Stimulated activated CD8-positive, alpha-beta memory T cell treated with anti-CD3 and anti-CD28 coated beads, Interleukin-12 subunit alpha, Interleukin-12 subunit beta, amount 100 ng/mL, for 4 hours (primary cell): ENCODE measurements at regions not wholly inside any gene's neighbourhood (a gene's known extent, or its start where the extent isn't known, plus 50 kb on each side); places are given as distances from the start of the nearest gene placed in this dataset.

Experiments used
- DNase-seq: peaks from one replicate; pipeline ENCODE4 v3.0.0-alpha.2; 2020; ENCODE audit warnings: low read depth

DNA sequence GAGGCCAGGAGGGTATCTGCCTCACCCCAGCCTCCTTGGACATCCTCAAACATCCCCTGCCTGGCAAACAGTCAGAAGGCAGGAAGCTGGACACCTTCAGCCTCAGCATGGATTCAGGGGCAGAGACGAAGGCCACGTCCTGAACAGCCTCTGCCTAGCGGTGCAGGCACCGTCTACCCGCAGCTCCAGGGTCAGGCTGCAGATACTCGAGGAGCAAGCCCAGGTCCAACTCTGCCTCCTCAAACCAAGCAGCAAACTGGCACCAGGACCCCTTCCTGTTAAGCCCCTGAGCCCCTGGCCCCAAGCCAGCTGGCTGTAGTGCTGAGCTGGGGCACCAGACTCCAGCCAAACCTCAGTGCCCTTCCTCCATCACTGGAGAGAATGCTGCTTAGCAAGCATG lies 494.7 kb downstream of the NPHP4 start:
- no peak for DNase-seq

DNA sequence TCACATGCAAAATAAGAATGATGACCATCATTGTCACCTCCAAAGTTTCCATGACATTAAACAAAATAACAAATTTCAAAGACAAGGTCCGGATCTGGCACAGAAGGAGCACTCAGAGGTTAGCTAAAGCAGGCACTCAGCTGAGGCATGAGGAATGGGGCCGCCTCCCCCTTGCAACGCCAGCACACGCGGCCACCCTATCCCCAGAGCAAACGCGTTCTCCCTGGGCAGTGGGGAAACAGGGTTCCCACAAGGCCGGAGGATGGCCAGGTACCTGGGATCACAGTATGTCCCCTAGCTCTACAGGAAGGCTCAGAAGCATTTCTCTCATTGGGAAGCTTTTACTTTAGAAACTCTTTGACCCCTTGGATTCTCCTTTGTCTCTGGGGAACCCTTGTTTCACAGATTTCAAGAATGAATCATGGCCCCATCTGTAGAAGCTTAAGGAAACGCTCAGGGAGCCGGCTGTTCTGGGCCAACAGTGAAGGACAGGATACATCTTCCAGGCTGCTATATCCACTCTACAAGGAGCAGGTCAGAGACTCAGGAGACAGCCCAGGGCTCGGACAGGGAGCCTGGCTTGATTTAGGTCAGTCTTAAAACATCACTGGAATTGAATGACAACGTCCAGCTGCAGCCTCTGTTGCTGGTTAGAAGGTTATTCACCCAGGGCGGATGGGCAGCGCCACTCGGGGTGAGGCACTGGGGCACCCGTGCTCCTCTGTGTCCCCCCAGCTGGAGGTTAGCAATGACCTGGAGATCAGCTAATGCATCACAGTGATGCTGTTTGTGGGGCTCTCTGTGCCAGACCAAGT lies 496.4 kb downstream of the NPHP4 start:
- no peak for DNase-seq

DNA sequence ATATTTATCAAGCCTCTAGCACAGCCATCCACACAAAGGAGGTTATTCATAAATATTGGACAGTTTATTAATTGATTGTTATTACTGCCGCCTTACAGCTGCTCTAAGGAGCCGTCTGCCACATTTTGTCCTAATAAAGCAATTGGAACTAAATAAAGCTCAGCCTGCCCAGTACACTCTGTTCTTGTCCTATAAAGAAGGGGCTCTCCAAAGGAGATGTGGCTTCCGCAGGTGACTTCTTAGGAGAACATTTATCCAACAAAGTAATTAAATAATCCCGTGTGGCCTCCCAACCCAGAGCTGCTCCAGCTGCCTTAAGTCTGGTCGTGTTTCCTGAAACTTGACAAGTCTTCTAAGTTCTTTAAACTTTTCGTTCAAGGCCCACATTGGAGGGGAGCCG lies 497.7 kb downstream of the NPHP4 start:
- no peak for DNase-seq

DNA sequence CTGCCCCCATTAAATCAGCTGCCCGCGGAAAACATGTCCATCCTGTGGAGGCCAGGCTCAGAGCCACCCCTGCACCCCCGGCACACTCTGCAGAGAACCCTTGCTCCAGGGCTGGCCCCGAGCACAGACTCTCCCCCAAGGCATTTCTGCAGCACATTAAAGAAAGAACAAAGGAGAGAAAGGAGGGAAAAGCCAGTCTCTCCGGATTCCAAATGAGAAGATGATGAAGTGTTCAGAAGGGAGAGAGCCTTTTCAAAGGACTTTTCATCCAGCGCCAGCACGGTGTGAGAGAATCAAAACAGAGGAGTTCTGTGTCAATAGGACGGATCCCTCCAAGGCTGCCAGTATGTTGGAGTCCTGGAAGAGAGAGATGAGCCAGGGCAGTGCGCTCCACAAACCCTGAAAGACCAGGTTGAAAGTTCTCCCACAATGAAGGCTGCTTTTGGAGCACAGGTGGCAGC lies 498.3 kb downstream of the NPHP4 start:
- DNase-seq = no peak

DNA sequence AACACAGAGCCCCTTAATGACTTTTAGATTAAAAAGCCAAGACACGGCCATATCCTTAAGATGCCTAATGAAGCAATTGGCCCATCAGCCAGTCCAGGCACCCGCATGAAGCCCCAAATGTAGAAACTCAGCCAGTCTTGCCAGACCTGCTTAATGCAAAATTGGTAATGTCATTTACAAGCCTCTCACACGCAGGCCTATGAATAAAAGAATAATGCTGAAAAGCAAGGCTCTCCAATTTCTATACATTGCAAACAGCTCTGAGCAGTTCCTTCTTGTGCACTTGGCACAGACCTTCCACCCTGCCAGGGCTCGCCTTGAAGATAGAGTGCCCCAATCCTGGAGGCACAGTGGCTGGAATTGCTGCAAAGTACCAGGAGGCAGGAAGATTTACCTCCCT lies 498.9 kb downstream of the NPHP4 start:
- no peak for DNase-seq

DNA sequence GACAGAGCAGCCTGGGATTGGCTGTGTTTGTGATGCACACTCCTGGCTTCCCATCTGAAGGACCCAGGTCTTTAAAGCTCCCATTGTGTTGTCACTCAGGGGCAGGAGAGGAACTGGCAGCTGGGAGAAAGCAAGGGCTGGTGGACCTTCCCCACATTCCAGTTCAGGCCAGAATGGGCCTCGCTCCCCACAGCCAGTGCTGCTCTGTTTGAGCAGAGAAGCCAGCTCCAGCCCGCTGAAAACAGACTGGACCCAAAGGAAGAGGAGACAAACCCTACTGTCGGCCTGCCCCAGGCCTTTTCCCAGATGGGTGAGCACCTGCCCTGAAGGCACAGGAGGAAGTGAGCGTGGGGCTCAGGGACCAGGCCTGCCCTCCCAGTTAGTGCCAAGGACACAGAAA lies 499.4 kb downstream of the NPHP4 start:
- DNase-seq = no peak

DNA sequence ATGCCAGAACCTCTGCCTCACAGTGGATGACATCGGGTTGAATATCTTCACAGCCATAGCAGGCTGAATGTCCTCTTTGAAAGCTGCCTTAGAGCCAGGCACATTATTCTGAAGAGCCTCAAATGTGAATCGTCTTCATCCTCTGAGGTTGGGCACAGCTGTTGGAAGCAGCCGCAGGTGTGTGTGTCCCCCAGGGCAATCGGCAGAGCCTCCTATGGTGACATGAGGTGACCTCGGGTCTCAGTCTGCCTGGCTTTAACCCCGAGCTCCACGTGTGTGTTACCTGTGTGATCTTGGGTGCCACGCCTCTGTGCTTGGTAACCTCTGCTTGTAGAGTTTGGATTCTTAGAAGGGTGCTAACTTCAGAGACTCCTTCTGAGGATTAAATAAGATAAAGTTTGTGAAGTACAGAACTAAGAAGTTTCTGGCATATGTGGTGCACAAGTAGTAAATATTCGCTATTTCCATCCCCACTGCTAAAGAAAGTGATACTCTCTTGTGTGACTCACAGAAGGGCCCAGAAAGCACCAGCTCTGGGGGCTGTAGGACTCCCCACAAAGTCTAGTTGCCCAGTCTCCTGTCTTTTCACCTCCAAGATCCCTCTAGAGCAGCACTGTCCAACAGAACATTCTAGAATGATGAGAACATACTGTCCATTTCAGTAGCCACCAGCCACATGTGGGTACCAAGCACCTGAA lies 500.9 kb downstream of the NPHP4 start:
- DNase-seq = no peak

DNA sequence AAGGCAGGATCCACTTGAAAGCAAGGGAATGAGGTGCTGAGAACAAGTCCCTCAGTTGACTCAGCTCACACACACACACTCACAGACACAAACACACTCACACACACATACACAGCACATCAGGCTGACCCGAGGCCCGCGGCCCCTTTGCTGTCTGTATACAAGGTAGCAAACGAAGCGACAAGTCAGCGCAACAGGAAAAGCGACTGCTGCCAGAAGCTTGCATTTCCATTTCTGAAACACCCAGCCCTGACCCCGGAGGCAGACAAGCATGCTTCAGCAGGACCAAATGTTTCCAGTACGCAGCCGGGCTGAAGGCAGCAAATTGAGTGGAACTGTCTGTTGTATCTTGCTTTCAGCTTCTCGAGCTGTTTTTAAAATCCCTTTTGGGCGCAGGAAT lies 501.6 kb downstream of the NPHP4 start:
- DNase-seq = no peak

DNA sequence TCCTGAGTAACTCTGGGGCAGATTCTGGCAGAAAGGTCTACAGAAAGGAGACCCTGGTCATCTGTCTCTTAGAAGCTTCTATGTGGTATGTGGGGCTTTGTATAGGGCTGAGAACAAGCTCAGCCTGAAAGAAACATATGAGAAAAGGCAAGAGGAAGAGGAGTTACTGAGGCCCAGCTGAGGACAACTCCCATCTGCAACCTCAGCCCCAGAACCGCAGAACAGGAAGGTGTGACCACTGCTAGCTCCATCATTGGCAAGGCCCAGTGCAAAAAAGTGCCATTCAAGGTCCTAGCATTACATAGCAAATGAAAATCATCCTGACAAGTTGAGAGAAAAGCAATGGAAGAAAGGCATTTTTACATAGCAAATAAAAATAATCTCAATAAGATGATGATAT lies 503.8 kb downstream of the NPHP4 start:
- no peak for DNase-seq

DNA sequence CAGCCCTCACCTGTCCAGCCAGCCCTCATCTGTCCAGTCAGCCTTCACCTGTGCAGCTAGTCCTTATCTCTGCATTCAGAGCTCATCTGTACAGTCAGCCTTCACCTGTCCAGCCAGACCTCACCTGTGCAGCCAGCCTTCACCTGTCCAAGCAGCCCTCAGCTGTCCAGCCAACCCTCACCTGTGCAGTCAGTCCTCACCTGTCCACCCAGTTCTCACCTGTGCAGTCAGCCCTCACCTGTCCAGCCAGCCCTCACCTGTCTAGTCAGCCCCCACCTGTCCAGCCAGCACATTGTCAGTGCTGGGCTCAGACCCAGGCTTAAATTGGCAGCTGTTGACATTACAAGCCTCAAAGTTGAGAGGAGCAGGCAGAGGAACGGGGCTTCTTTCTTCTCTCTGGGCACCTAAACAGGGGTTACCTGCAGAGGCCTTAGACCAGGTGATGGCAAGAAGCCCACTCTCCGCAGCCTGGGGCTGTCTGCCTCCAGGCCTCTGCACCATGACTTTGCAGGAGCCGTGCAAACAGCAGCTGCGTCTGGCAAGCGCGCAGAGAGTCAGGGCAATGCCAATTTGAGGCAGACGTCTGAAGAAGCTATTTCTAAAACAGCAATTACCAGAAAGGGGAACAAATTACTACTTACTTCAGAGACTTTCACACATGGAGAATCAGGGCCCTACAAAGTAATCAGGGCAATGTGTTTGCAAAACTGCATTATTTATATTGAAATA lies 506.1 kb downstream of the NPHP4 start:
- no peak for DNase-seq

DNA sequence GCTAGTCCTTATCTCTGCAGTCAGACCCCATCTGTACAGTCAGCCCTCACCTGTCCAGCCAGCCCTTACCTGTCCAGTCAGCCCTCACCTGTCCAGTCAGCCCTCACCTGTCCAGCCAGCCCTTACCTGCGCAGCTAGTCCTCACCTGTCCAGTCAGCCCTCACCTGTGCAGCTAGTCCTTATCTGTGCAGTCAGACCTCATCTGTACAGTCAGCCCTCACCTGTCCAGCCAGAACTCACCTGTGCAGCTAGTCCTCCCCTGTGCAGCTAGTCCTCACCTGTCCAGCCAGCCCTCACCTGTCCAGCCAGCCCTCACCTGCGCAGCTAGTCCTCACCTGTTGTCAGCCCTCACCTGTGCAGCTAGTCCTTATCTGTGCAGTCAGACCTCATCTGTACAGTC lies 506.8 kb downstream of the NPHP4 start:
- DNase-seq = no peak

DNA sequence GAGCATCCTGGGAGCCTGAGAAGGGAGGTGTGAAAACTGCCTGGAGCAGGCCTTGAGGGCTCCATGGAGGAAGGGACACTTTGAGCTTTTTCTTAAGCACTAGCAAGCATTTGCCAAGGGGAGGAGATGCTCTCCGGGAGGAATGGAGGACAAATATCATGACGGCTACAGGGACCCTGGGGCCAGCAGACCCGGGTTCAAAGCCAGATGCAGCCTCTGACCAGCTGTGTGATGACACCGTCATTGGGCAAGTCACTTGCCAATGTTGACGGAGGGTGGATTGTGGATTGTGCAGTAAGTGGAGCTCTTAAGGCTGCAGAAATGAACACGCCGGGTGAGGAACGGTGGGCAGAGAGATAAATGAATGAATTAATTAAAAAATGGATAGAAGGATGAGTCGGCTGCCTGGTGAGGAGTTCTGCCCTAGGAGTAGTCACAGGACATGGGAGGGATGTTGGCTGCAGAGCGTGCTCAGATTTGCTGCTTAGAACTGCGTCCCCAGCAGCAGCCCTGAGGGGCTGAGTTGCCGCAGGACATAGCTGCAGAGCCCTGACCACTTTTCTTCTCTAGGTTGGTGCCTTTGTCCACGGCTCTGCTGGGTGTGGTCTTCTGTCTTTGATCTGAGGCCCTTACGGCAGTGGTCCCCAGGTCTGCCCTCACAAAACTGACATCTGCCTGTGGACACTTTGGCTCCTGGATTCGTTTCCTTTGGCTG lies 507.6 kb downstream of the NPHP4 start:
- no peak for DNase-seq

DNA sequence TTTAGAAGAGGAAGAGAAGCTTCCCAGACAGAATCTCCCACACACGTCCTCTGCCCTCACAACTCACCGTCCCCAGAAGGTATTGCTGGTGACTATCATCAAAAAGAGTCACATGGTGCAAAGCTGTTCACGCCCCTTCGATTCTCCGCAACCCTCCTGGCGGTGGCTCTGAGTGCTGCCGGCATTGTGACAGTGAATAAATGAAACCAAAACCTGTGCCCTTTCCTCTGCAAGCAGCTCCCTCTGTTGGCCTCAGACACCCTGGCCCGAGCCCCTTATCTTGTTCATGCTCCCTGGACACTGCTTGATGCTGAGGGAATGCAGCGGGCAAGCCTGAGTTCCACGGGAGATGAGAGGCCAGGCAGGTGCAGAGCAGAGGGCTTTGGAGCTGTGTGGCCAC lies 510.3 kb downstream of the NPHP4 start:
- DNase-seq = peak; percentile 10

DNA sequence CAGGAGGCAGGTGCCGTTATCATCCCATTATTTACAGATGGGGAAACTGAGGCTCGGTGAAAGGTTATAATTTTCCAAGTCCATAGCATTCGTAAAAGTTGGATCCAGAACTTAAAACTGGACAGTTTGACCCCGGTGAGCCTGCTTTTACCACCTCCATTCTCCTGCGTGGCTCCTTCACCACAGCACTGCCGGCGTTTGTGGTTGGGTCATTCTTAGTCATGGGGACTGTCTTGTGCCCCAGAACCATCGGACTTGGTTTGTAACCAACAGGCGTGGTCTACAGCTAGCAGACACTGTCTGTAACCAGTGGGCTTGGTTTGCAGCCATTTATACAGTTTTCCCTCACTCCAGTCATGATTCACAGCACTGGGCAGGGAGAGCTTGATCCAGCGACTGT lies 511.3 kb downstream of the NPHP4 start:
- no peak for DNase-seq

DNA sequence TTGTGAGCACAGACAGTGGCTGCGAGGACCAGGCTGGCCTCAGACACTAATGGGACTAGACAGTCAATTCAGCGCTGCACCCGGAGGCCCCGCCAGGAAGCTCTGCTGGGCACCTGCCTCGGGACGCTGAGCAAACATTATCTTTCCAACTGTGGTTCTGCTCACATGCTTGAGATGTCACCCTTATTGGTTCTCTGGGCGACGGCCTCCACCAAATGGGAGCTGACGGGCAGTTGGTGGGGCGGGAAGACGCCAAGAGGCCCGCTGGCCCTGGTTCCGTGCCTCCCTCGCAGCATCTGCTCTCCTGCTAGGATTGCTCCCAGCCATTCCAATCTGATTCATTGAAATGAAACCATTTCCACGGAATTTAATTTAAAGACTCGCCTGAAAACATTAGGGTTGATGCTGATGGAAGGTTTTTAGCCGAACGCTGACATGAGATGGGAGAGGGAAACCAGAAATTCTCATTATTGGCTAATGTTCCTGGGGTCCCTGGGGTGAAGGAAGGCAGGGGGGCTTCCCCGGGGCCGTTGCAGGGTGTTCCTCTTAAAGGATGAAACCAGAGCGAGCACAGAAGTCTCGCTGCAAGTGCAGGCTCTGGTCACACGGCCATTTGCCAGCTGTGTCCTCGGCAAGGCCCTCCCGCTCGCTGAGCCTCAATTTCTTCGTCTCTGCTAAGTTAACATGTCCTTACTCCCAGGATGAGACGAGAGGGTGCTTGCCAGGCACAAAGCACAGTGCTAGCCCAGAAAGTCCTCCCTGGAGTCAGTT lies 512.2 kb downstream of the NPHP4 start:
- DNase-seq = no peak

DNA sequence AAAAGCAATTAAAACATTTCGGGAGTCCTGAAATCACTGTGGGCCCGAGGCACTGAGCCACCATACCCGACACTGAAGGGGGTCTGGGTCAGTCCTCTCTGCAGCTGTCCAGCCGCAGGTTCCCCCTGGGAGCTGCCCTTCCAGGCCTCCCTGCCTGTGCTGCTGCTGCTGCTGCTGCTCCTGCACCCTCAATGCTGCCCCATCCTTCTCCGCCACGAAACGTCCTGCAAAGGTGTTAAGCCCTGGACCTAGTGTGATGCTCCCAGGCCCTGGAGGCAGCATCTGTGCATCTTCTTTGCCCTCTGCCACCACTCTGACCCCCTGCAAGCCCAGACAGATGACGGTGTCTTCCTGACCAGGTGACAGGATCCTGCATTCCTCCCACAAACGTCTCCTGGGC lies 513.3 kb downstream of the NPHP4 start:
- DNase-seq = no peak

DNA sequence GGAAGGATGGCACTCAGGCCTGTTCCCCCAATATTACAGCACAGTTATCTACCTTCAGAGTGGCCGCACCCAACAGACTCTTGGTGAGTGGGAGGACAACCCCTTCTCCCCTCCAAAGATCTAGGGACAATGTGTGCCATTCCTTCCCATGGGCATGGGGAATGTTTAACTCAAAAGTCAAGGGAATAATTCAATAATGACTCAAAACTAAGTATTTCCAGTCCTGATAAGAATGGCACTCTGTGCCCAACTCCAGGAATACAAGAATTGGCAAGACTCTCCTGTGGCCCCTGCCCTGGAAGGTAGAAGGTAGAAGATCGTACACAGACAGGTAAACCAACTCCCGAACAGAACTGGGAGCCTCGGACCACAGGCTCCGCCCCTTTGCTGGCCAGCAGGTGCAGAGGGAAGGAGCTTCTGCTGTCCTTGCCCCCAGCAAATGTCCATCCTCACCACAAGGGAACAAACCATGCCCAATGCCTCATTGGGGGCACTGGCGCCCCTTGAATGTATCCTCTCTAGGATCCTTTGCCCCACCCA lies 514.0 kb downstream of the NPHP4 start:
- DNase-seq = no peak

DNA sequence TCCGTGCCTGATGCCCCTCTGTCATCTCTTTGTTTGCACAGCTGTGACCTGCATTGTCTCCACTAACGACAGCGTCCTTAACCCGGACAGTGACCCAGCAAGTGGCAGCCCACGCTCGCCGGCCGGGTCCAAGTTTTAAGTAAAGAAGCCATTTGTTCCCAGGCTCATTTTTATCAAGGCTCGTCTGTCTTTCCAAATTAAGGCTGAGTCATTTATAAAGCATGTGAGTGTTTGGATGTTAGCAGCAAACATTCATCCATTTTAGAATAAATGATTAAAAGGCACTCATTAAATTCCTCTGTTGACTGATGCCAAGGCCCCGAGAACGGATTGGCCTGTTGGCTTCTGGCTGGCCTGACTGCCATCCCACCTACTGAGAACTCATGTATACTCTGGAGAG lies 514.5 kb downstream of the NPHP4 start:
- no peak for DNase-seq

DNA sequence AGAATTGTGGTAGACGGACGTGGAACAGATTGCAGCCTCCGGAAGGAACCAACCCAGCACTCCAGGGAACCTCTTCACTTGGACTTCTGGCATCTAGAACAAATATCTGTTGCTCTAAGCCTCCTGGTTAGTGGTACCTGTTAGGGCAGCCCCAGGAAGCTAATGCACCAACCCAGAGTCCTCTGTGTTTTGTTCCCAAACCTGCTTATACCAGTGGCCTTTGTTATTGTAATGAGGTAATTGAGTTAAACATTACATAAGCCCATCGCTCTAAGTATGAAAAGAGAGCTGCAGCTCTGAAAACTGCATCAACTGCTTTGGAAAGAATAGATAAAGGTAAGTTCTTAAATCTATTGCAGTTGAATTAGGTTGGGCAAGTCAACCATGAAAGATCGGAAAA lies 516.7 kb downstream of the NPHP4 start:
- no peak for DNase-seq

DNA sequence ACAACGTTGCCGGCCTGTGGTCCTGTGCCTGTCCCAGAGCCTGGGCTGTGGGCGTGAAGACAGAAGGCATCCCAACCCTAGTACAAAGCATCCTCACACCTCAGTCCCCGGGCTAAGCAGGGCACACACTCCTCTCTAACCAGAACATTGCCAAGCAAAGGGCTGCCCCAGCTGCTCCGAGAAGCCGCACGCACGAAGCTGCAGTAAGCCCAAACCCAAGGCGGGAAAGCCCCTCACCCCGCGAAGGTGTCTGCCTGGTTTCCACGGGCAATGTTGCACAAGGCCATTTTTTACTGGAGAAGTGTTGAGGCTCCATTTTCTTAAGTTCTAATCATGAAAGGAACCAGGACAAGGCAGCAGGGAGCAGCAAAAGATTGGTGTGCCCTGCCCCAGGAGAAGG lies 519.0 kb downstream of the NPHP4 start:
- DNase-seq = no peak

DNA sequence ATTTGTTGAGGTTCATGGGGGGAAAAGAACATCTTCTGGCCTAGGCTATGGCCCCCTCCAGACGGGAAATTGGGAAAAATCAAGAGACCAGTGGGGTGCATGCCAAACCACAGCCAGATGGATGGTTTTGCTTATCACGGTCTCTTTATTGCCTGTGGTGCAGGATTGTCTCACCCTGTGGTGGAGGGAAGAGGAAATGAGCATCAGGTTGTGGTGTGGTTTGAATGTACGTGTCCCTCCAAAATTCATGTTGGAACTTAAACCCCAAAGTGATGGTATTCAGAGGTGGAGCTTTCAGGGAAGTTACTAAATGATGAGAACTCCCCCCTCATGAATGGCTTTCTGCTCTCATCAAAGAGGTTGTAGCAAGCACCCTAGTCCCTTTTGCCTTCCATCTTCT lies 525.7 kb downstream of the NPHP4 start:
- no peak for DNase-seq
